SHP77 (cell line): ENCODE measurements at regions not wholly inside any gene's neighbourhood (a gene's known extent, or its start where the extent isn't known, plus 50 kb on each side); places are given as distances from the start of the nearest gene placed in this dataset.
"Not testable (repeated sequence)": the region's sequence is repeated elsewhere in the genome, so short reads cannot be mapped to it uniquely, and the experiment has no call there.

Source experiments
- DNase-seq, 2 experiments: peaks; one replicate each; lab custom pipeline; 2025; lab: John Stamatoyannopoulos, UW

- no peak for DNase-seq
Measured at GRCh38 chr4:32574803-32575202, 1854.6 kb downstream of the PCDH7 start.

- DNase-seq: no peak
Measured at GRCh38 chr4:32589097-32589496, 1868.9 kb downstream of the PCDH7 start.

GRCh38 chr4:32589853-32590252 is 1869.7 kb downstream of the PCDH7 start:
- DNase-seq: no peak

GRCh38 chr4:32597354-32597753 is 1877.2 kb downstream of the PCDH7 start:
- no peak for DNase-seq

- no peak for DNase-seq
Measured at GRCh38 chr4:32601848-32602247, 1881.7 kb downstream of the PCDH7 start.

GRCh38 chr4:32607978-32608377 is 1887.8 kb downstream of the PCDH7 start:
- no peak for DNase-seq

- DNase-seq: no peak
Measured at GRCh38 chr4:32624943-32625603, 1904.9 kb downstream of the PCDH7 start.

GRCh38 chr4:32625687-32626337 is 1905.6 kb downstream of the PCDH7 start:
- no peak for DNase-seq

- no peak for DNase-seq
Measured at GRCh38 chr4:32631831-32632230, 1911.7 kb downstream of the PCDH7 start.

GRCh38 chr4:32633421-32633820 is 1913.3 kb downstream of the PCDH7 start:
- DNase-seq: no peak

GRCh38 chr4:32645653-32646052 is 1925.5 kb downstream of the PCDH7 start:
- DNase-seq: no peak

GRCh38 chr4:32658019-32658418 is 1937.8 kb downstream of the PCDH7 start:
- DNase-seq: no peak

GRCh38 chr4:32661229-32661628 is 1941.1 kb downstream of the PCDH7 start:
- no peak for DNase-seq

- no peak for DNase-seq
Measured at GRCh38 chr4:32662803-32663202, 1942.6 kb downstream of the PCDH7 start.

- DNase-seq: no peak
Measured at GRCh38 chr4:32672359-32672758, 1952.2 kb downstream of the PCDH7 start.

GRCh38 chr4:32680946-32681345 is 1960.8 kb downstream of the PCDH7 start:
- no peak for DNase-seq

GRCh38 chr4:32684160-32684559 is 1964.0 kb downstream of the PCDH7 start:
- no peak for DNase-seq

GRCh38 chr4:32686123-32686522 is 1966.0 kb downstream of the PCDH7 start:
- DNase-seq: no peak

GRCh38 chr4:32689518-32689917 is 1969.3 kb downstream of the PCDH7 start:
- DNase-seq: no peak

- DNase-seq: no peak
Measured at GRCh38 chr4:32697281-32697814, 1977.2 kb downstream of the PCDH7 start.

- DNase-seq: no peak
Measured at GRCh38 chr4:32700838-32701237, 1980.7 kb downstream of the PCDH7 start.

- DNase-seq: no peak
Measured at GRCh38 chr4:32706893-32707292, 1986.7 kb downstream of the PCDH7 start.

GRCh38 chr4:32716090-32716620 is 1996.0 kb downstream of the PCDH7 start:
- DNase-seq: not testable (repeated sequence)
